HCT116 (cell line): ENCODE measurements at regions not wholly inside any gene's neighbourhood (a gene's known extent, or its start where the extent isn't known, plus 50 kb on each side); places are given as distances from the start of the nearest gene placed in this dataset.

Experiments
- ATAC-seq: fragments of 200-7000 bp; cut with Tn5 transposase; 2 replicates; pipeline ENCODE4 v1.9.1; 2020; ENCODE audit warnings: mild to moderate bottlenecking, moderate library complexity
- BruUV-seq: library from RNA; stranded (reverse); fragments of 400-500 nt; replicated peaks from 2 replicates; lab custom pipeline; 2021; lab: Mats Ljungman, UMichigan
- CTCF ChIA-PET: fragments of 300-600 bp; sonication (Branson Sonifier 250); formaldehyde crosslinking; loops from one replicate; lab custom pipeline; 2021; ENCODE audit warnings: antibody characterized with exemption; lab: Charles Lee
- POLR2A ChIA-PET: fragments of 300-600, 350-600 bp; sonication (Branson Sonifier 250); formaldehyde crosslinking; loops from one replicate; lab custom pipeline; 2021; ENCODE audit warnings: antibody characterized with exemption; lab: Charles Lee
- RAD21 ChIA-PET, 2 experiments: fragments of 300-600 bp; sonication (Branson Sonifier 250); formaldehyde crosslinking; loops; one replicate each; lab custom pipeline; 2023; ENCODE audit warnings: low total read pairs in 2 of 2; ENCODE audit not compliant: uncharacterized antibody in 2 of 2, unreplicated experiment in 2 of 2, low non-redundant PET in 1 of 2; lab: Charles Lee
- DNase-seq: peaks from one replicate; pipeline ENCODE4 v3.0.0-alpha.2; 2010; ENCODE audit warnings: low read depth, low spot score
- H2AFZ ChIP-seq: fragments of 200-600 bp; shearing (Covaris generic), sonication (generic); 2 replicates; pipeline ENCODE4 v1.6.1; 2017; ENCODE audit warnings: low read depth, mixed run types, mixed read lengths, antibody characterized with exemption, low read length; ENCODE audit not compliant: poor library complexity, severe bottlenecking
- H3K27ac ChIP-seq: 2 replicates; pipeline ENCODE4 v1.5.1; 2012; ENCODE audit warnings: low read depth, low read length
- H3K27me3 ChIP-seq: fragments of 200-600 bp; sonication (generic); 2 replicates; pipeline ENCODE4 v1.6.1; 2016; ENCODE audit warnings: mixed run types, low read length, mixed read lengths; ENCODE audit not compliant: insufficient read depth
- H3K36me3 ChIP-seq, 2 experiments: fragments of 200-500 bp in 1 of 2; fragments of 200-600 bp in 1 of 2; sonication (Bioruptor generic) in 1 of 2; sonication (generic) in 1 of 2; 2 replicates each; pipeline versions ENCODE4 v1.5.1 to v1.6.1; 2014 to 2016; ENCODE audit warnings: low read length in 2 of 2, inconsistent platforms in 1 of 2, mixed read lengths in 1 of 2, mixed run types in 1 of 2; ENCODE audit not compliant: insufficient read depth in 2 of 2, control insufficient read depth in 1 of 2
- H3K4me1 ChIP-seq, 2 experiments: fragments of 200-600 bp in 1 of 2; sonication (generic) in 1 of 2; 2 replicates each; pipeline versions ENCODE4 v1.5.1 to v1.6.1; 2012 to 2017; ENCODE audit warnings: low read length in 2 of 2, inconsistent platforms in 1 of 2, mild to moderate bottlenecking in 1 of 2, mixed read lengths in 1 of 2, mixed run types in 1 of 2, moderate library complexity in 1 of 2; ENCODE audit not compliant: insufficient read depth in 2 of 2, control insufficient read depth in 1 of 2
- H3K4me2 ChIP-seq: fragments of 200-600 bp; sonication (generic); 2 replicates; pipeline ENCODE4 v1.6.1; 2017; ENCODE audit warnings: mixed run types, low read length, mixed read lengths
- H3K4me3 ChIP-seq, 2 experiments: fragments of 200-600 bp in 1 of 2; sonication (generic) in 1 of 2; replicated peaks in 1 of 2; 2 replicates each; pipeline ENCODE4 v1.5.1; 2011 to 2016; ENCODE audit warnings: low read length in 2 of 2, control low read depth in 1 of 2, low read depth in 1 of 2, mild to moderate bottlenecking in 1 of 2, mixed read lengths in 1 of 2, mixed run types in 1 of 2
- H3K79me2 ChIP-seq: fragments of 200-600 bp; sonication (generic); 2 replicates; pipeline ENCODE4 v1.6.1; 2017; ENCODE audit warnings: mild to moderate bottlenecking, mixed run types, low read length, moderate library complexity, mixed read lengths; ENCODE audit not compliant: insufficient read depth
- H3K9ac ChIP-seq: fragments of 200-600 bp; sonication (generic); 2 replicates; pipeline ENCODE4 v1.6.1; 2016; ENCODE audit warnings: low read length, mixed read lengths
- H3K9me2 ChIP-seq: fragments of 200-600 bp; sonication (generic), shearing (Covaris generic); 2 replicates; pipeline ENCODE4 v1.6.1; 2017; ENCODE audit warnings: mixed run types, mild to moderate bottlenecking, moderate library complexity; ENCODE audit not compliant: insufficient read depth
- H3K9me3 ChIP-seq, 2 experiments: fragments of 200-500 bp in 1 of 2; fragments of 200-600 bp in 1 of 2; sonication (Bioruptor generic) in 1 of 2; sonication (generic) in 1 of 2; 2 replicates each; pipeline ENCODE4 v1.6.1; 2014 to 2017; ENCODE audit warnings: low read length in 2 of 2, mixed read lengths in 2 of 2, inconsistent platforms in 1 of 2, low read depth in 1 of 2, mild to moderate bottlenecking in 1 of 2, mixed run types in 1 of 2, moderate library complexity in 1 of 2; ENCODE audit not compliant: control insufficient read depth in 1 of 2, insufficient read depth in 1 of 2
- H4K20me1 ChIP-seq: fragments of 200-600 bp; sonication (generic), shearing (Covaris generic); 2 replicates; pipeline ENCODE4 v1.6.1; 2017; ENCODE audit warnings: mixed run types, mild to moderate bottlenecking, moderate library complexity; ENCODE audit not compliant: insufficient read depth
- CBX3 ChIP-seq: IDR thresholded peaks from 2 replicates; pipeline ENCODE4 v1.6.1; 2012; ENCODE audit warnings: low read depth
- EGR1 ChIP-seq: IDR thresholded peaks from 2 replicates; pipeline ENCODE4 v1.6.1; 2012; ENCODE audit warnings: low read depth
- EZH2phosphoT487 ChIP-seq: fragments of 200-600 bp; IDR thresholded peaks from 2 replicates; pipeline ENCODE4 v1.6.1; 2018; ENCODE audit warnings: antibody characterized with exemption, borderline replicate concordance
- FOSL1 ChIP-seq: IDR thresholded peaks from 2 replicates; pipeline ENCODE4 v1.6.1; 2012; ENCODE audit warnings: low read depth
- MAX ChIP-seq: IDR thresholded peaks from 2 replicates; pipeline ENCODE4 v1.6.1; 2012
- POLR2A ChIP-seq: IDR thresholded peaks from 2 replicates; pipeline ENCODE4 v1.7.0; 2011; ENCODE audit warnings: borderline replicate concordance; ENCODE audit not compliant: insufficient read depth, insufficient read length; ENCODE audit errors: extremely low read depth
- SP1 ChIP-seq: IDR thresholded peaks from 2 replicates; pipeline ENCODE4 v1.6.1; 2012; ENCODE audit warnings: low read depth
- ZFX ChIP-seq: fragments of 450-650 bp; IDR thresholded peaks from 2 replicates; pipeline ENCODE4 v1.6.1; 2017
- intact Hi-C: fragments of 100-400 bp; cut with micrococcal nuclease; formaldehyde crosslinking; loops from 2 replicates; pipeline ENCODE4 v1.10.0; 2022
- TF ChIP-seq, protein P1 (sequence below): IDR thresholded peaks from 2 replicates; pipeline ENCODE4 v1.6.1; 2012
- TF ChIP-seq, protein P2 (sequence below): IDR thresholded peaks from 2 replicates; pipeline ENCODE4 v1.6.1; 2011; ENCODE audit warnings: mild to moderate bottlenecking, low read length, moderate library complexity; ENCODE audit not compliant: insufficient replicate concordance; ENCODE audit errors: extremely low read depth

DNA sequence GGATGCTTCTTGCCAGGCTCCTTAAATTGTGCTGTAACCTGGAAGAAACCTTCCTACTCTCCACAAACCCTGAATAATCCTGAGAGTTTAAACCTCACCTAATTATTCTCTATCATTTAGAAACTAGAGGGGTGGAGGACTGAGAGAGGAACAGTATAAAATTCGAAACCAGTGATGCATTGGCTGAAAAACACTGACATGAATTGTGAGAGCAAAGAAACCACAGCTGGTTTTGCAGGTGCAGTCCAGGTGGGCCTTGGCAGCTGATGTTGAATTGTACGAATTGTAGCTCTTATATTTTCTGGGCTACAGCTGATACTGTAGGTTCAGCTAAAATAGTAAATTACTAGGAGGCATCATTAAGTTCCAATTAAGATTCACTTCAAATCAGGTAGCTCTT is 227.0 kb upstream of the SLITRK5 start:
- Histone ChIP-seq H4K20me1 (no peaks in the 10 kb centered on the region), H3K36me3 (no peaks in the 10 kb centered on the region), H3K27me3 (no peaks in the 10 kb centered on the region), H2AFZ (no peak overlapping the region), H3K27ac (no peak overlapping the region), H3K4me2 (no peak overlapping the region), H3K4me3 (no peak overlapping the region), H3K9me2 (no peaks in the 10 kb centered on the region; the same call in 1 of the 2 replicates), H3K9ac (no peak overlapping the region), H3K4me1 (no peaks in the 10 kb centered on the region)
- no TSS peak for BruUV-seq
- DNase-seq (no peak), ATAC-seq (no peak)
- CTCF ChIA-PET = no interaction called here
- TF ChIP-seq, protein P1, sequence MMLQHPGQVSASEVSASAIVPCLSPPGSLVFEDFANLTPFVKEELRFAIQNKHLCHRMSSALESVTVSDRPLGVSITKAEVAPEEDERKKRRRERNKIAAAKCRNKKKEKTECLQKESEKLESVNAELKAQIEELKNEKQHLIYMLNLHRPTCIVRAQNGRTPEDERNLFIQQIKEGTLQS = no peak
- TF ChIP-seq ZFX (no peak), POLR2A (no peak), FOSL1 (no peak), CBX3 (no peak), EGR1 (no peak), MAX (no peak), EZH2phosphoT487 (no peak), SP1 (no peak)
- TF ChIP-seq, protein P2, sequence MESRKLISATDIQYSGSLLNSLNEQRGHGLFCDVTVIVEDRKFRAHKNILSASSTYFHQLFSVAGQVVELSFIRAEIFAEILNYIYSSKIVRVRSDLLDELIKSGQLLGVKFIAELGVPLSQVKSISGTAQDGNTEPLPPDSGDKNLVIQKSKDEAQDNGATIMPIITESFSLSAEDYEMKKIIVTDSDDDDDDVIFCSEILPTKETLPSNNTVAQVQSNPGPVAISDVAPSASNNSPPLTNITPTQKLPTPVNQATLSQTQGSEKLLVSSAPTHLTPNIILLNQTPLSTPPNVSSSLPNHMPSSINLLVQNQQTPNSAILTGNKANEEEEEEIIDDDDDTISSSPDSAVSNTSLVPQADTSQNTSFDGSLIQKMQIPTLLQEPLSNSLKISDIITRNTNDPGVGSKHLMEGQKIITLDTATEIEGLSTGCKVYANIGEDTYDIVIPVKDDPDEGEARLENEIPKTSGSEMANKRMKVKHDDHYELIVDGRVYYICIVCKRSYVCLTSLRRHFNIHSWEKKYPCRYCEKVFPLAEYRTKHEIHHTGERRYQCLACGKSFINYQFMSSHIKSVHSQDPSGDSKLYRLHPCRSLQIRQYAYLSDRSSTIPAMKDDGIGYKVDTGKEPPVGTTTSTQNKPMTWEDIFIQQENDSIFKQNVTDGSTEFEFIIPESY = no peak
- TF ChIP-seq, all 23 proteins: peak for 0
- ChIA-PET POLR2A (no interaction called here), RAD21 (no interaction called here)
- no peaks in the 10 kb centered on the region for H3K79me2 ChIP-seq
- intact Hi-C loops = no loop called here
- H3K9me3 ChIP-seq = no peaks in the 10 kb centered on the region
